ENCODE measurements at regions not wholly inside any gene's neighbourhood (a gene's known extent, or its start where the extent isn't known, plus 50 kb on each side); places are given as distances from the start of the nearest gene placed in this dataset.

- no peak overlapping the region for H2BK120ac ChIP-seq (replicated peaks; ENCODE audit: low read depth, low read length)
- no peaks in the 10 kb centered on the region for H3K79me2 ChIP-seq (ENCODE audit: control insufficient read depth in 1 of 2, insufficient read depth in 2 of 2, low read length in 2 of 2)
- H3K9ac ChIP-seq (replicated peaks in 1 of 4; ENCODE audit: extremely low read depth in 1 of 4, low read depth in 3 of 4, low read length in 3 of 4): no peak overlapping the region
- H4K91ac ChIP-seq (replicated peaks; ENCODE audit: insufficient read length, low read length): no peak overlapping the region
- ChIA-PET POLR2A (ENCODE audit: partially characterized antibody) (interaction anchor here (0.7 kb wide), 1 partner anchor 67 kb away, joined by 4 read pairs; no protein-coding TSS in a partner anchor), CTCF (ENCODE audit: partially characterized antibody) (interaction anchor here (2.0 kb wide), 1 partner anchor 11 kb away, joined by 7 read pairs; no protein-coding TSS in a partner anchor)
- peaks cover 0 to 9% (median 3%) of the 10 kb centered on the region in 4 experiments; a peak in 4 of 7 replicates for H3K4me1 ChIP-seq (replicated peaks in 1 of 4; ENCODE audit: control insufficient read depth in 3 of 4, insufficient read depth in 4 of 4, low read length in 3 of 4)
- H2BK15ac ChIP-seq (ENCODE audit: low read length): no peak overlapping the region
- H3K4ac ChIP-seq (replicated peaks; ENCODE audit: insufficient read length, low read depth, low read length): no peak overlapping the region
- H3K9me3 ChIP-seq (ENCODE audit: insufficient read depth in 2 of 2, low read depth in 1 of 2, low read length in 1 of 2): no peaks in the 10 kb centered on the region
- H4K8ac ChIP-seq (ENCODE audit: extremely low read depth, insufficient read depth, low read length): no peak overlapping the region
- no peak overlapping the region for H3K56ac ChIP-seq (replicated peaks; ENCODE audit: insufficient read length, low read depth, low read length)
- WGBS, 2 experiments (ENCODE audit: extremely low coverage in 1 of 2, insufficient coverage in 1 of 2, insufficient read length in 1 of 2, insufficient replicate concordance in 2 of 2, low coverage in 1 of 2, low lambda C conversion rate in 2 of 2, missing lambda C conversion rate in 1 of 2): 81% methylated on average over 2 of the region's 2 CpGs; no CpG with 5 or more reads in 1 of the 2 experiments
- H4K20me1 ChIP-seq (replicated peaks in 1 of 2; ENCODE audit: control insufficient read depth in 1 of 2, insufficient read depth in 2 of 2, low read length in 2 of 2): no peaks in the 10 kb centered on the region
- no peak for FAIRE-seq
- H3K23ac ChIP-seq (ENCODE audit: insufficient read length): no peak overlapping the region
- no peak overlapping the region for H3K14ac ChIP-seq (ENCODE audit: insufficient read length)
- no peaks in the 10 kb centered on the region for H3K79me1 ChIP-seq (ENCODE audit: low read depth, low read length)
- no peaks in the 10 kb centered on the region; a peak in 1 of 8 replicates for H3K36me3 ChIP-seq (ENCODE audit: control insufficient read depth in 2 of 4, insufficient read depth in 4 of 4, low read length in 3 of 4)
- no peak overlapping the region for H2AFZ ChIP-seq (ENCODE audit: low read length)
- no peak overlapping the region for H3K4me2 ChIP-seq (ENCODE audit: insufficient read depth in 1 of 2, low read depth in 2 of 2, low read length in 2 of 2)
- no peak overlapping the region for H2BK20ac ChIP-seq (ENCODE audit: low read length)
- H2BK5ac ChIP-seq (ENCODE audit: low read depth, low read length): no peak overlapping the region
- H3K27me3 ChIP-seq (replicated peaks in 1 of 4; ENCODE audit: control insufficient read depth in 3 of 4, extremely low read depth in 1 of 4, insufficient read depth in 3 of 4, low read length in 3 of 4): 0 out of 7 replicates have a peak, but pooled peaks cover 0 to 3% (median 0%) of the 10 kb centered on the region in 4 experiments
- DNase-seq (ENCODE audit: low read depth in 1 of 2, low spot score in 2 of 2): no peak
- no peak overlapping the region for H2AK5ac ChIP-seq (ENCODE audit: low read depth, low read length)
- H3K27ac ChIP-seq (ENCODE audit: low read depth, low read length): no peak overlapping the region
- H3K18ac ChIP-seq (ENCODE audit: extremely low read depth, low read length): no peak overlapping the region
- H4K5ac ChIP-seq (ENCODE audit: insufficient read length, low read depth, low read length): no peak overlapping the region
- H2BK12ac ChIP-seq (ENCODE audit: low read depth, low read length): no peak overlapping the region
- H3K23me2 ChIP-seq (ENCODE audit: low read depth, low read length): no peaks in the 10 kb centered on the region
- no peak overlapping the region for H3K4me3 ChIP-seq (ENCODE audit: extremely low read depth in 1 of 4, insufficient read depth in 2 of 4, low read depth in 3 of 4, low read length in 4 of 4)
- TF ChIP-seq CTBP2 (IDR thresholded peaks at IDR 0.05; ENCODE audit: borderline replicate concordance, insufficient read depth, insufficient read length, low read length) (no peak), RAD21 (IDR thresholded peaks at IDR 0.05 in 1 of 2, conservative IDR thresholded peaks at IDR 0.05 in 1 of 2; ENCODE audit: low read depth in 2 of 2, low read length in 2 of 2) (no peak), NRF1 (IDR thresholded peaks at IDR 0.05; ENCODE audit: low read depth, low read length) (no peak), USF2 (IDR thresholded peaks at IDR 0.05; ENCODE audit: low read length) (no peak), CBX5 (IDR thresholded peaks at IDR 0.05; ENCODE audit: low read depth, low read length) (no peak), TCF12 (IDR thresholded peaks at IDR 0.05; ENCODE audit: low read depth, low read length) (no peak)
Measured at GRCh38 chr6:109292983-109293586, 89.2 kb downstream of the CD164 start.
